Naive thymus-derived CD8-positive, alpha-beta T cell (primary cell): ENCODE measurements at regions not wholly inside any gene's neighbourhood (a gene's known extent, or its start where the extent isn't known, plus 50 kb on each side); places are given as distances from the start of the nearest gene placed in this dataset.
"Not testable (repeated sequence)": the region's sequence is repeated elsewhere in the genome, so short reads cannot be mapped to it uniquely, and the experiment has no call there.

Experiments
- ATAC-seq, 2 donors: fragments of 150-1000 bp; cut with Tn5 transposase in 1 of 2; sonication (Bioruptor Pico), chemical (Tn5 transposase) in 1 of 2; 1 replicate in 1 of 2; 2 replicates in 1 of 2; pipeline ENCODE4 v1.10.0; 2021; ENCODE audit warnings: mild to moderate bottlenecking in 2 of 2, moderate library complexity in 2 of 2
- POLR2A ChIA-PET: fragments of 350-600 bp; sonication (Branson Sonifier 250); formaldehyde crosslinking; loops from one replicate; lab custom pipeline; 2021; ENCODE audit warnings: antibody characterized with exemption; lab: Charles Lee
- DNase-seq, 10 donors: peaks; one replicate each; pipeline versions ENCODE4 v3.0.0 to v3.0.0-alpha.2; 2020 to 2022
- H3K27ac Mint-ChIP-seq, 10 donors: one replicate each; pipeline ENCODE4 v1.8.0; 2020 to 2022; ENCODE audit warnings: mild to moderate bottlenecking in 10 of 10, mixed read lengths in 10 of 10, moderate library complexity in 4 of 10, inconsistent platforms in 1 of 10
- H3K27me3 Mint-ChIP-seq, 5 donors: one replicate each; pipeline ENCODE4 v1.8.0; 2021 to 2022; ENCODE audit warnings: mixed read lengths in 5 of 5
- H3K36me3 Mint-ChIP-seq, 3 donors: one replicate each; pipeline ENCODE4 v1.8.0; 2020 to 2022; ENCODE audit warnings: mixed read lengths in 3 of 3, mild to moderate bottlenecking in 2 of 3, inconsistent platforms in 1 of 3
- H3K4me1 Mint-ChIP-seq, 4 donors: one replicate each; pipeline ENCODE4 v1.8.0; 2021 to 2022; ENCODE audit warnings: mixed read lengths in 4 of 4
- H3K4me3 Mint-ChIP-seq, 10 donors: one replicate each; pipeline ENCODE4 v1.8.0; 2020 to 2022; ENCODE audit warnings: mild to moderate bottlenecking in 10 of 10, mixed read lengths in 10 of 10, moderate library complexity in 6 of 10, inconsistent platforms in 1 of 10
- H3K9me3 Mint-ChIP-seq, 9 donors: one replicate each; pipeline ENCODE4 v1.8.0; 2020 to 2022; ENCODE audit warnings: mixed read lengths in 9 of 9, mild to moderate bottlenecking in 3 of 9, inconsistent platforms in 1 of 9, moderate library complexity in 1 of 9

DNA sequence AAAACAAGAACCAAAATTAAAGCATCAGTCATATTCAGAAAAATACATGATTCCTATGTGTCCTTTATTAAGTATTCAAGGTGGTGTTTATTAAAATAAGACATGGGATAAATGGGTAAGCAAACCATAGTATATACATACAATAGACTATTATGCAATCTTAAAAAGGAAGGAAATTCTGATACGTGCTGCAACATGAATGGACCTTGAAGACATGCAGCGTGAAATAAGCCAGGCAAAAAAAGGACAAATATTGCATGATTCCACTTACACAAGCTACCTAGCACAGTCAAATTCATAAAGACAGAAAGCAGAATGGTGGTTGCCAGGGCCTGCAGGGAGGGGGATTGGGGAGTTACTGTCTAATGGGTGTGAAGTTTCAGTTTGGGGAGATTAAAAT is 127.7 kb downstream of the DMAC1 start:
- H3K36me3 Mint-ChIP-seq, result peaks cover 0 to 3% (median 0%) of the 10 kb centered on the region in 3 donors
- peaks cover 0 to 8% (median 0%) of the 10 kb centered on the region in 9 donors for H3K9me3 Mint-ChIP-seq
- no peak overlapping the region for H3K27ac Mint-ChIP-seq
- no peak overlapping the region for H3K4me3 Mint-ChIP-seq
- DNase-seq, result no peak
- no peaks in the 10 kb centered on the region for H3K27me3 Mint-ChIP-seq
- no peak for ATAC-seq
- POLR2A ChIA-PET, result no interaction called here
- no peaks in the 10 kb centered on the region for H3K4me1 Mint-ChIP-seq

- H3K4me3 Mint-ChIP-seq, result no peak overlapping the region
These were observed 131.0 kb downstream of the DMAC1 start for GRCh38 chr9:7668541-7668940.

DNA sequence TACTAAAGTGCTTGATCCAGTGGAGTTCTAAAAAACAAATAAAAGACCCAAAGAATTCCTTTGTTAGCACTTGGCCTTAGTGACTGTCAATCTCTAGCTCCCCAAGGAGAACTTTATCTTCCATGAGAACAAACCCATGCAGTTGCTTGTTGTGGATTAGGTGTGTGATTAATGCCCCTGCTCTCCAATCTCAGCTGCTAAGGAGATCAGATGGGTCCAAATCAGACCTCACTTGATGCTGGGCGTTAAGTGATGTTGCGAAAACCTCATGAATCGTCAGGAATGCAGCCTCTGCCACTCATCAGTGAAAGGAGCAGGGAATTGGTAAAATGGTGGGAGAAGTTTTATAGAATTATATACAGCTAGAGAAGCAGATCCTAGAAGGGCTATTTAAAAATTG is 133.7 kb downstream of the DMAC1 start:
- Mint-ChIP-seq H3K4me3 (no peak overlapping the region), H3K27me3 (peaks cover 0 to 2% (median 0%) of the 10 kb centered on the region in 5 donors), H3K27ac (no peak overlapping the region), H3K36me3 (no peaks in the 10 kb centered on the region), H3K9me3 (no peaks in the 10 kb centered on the region), H3K4me1 (no peaks in the 10 kb centered on the region)
- ATAC-seq (no peak), DNase-seq (no peak)
- POLR2A ChIA-PET, result no interaction called here

More at GRCh38 chr9:7668541-7668940, 131.0 kb downstream of the DMAC1 start:
- Mint-ChIP-seq H3K36me3 (peaks cover 0 to 3% (median 0%) of the 10 kb centered on the region in 3 donors), H3K27me3 (peaks cover 0 to 2% (median 0%) of the 10 kb centered on the region in 5 donors), H3K4me1 (no peaks in the 10 kb centered on the region), H3K9me3 (peaks cover 0 to 8% (median 0%) of the 10 kb centered on the region in 9 donors), H3K27ac (no peak overlapping the region)
- DNase-seq (no peak), ATAC-seq (no peak)
- POLR2A ChIA-PET, result no interaction called here

DNA sequence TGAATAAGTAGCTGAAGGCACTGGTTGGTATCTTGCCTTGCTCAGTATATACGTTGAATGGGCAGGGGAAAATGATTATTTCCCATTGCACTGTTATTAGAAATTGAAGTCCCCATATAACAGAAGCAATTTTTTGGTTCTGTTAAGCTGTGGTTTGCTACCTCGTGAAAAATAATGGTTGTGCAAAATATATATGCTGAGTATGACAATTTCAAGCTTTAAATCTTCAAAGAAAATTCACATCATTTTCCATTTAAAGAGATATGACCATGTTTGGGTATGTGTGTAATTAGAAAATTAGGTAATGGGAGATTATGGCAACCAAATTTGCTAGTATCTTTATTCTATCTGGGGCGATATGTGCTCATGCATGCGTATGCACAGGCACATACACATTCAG is 139.8 kb downstream of the DMAC1 start:
- H3K27ac Mint-ChIP-seq, result no peak overlapping the region
- POLR2A ChIA-PET, result no interaction called here
- H3K27me3 Mint-ChIP-seq, result no peaks in the 10 kb centered on the region
- H3K4me1 Mint-ChIP-seq, result peaks cover 0 to 5% (median 1%) of the 10 kb centered on the region in 4 donors
- ATAC-seq (no peak), DNase-seq (no peak)
- no peaks in the 10 kb centered on the region for H3K9me3 Mint-ChIP-seq
- no peaks in the 10 kb centered on the region for H3K36me3 Mint-ChIP-seq
- H3K4me3 Mint-ChIP-seq, result no peak overlapping the region

- H3K27me3 Mint-ChIP-seq, result no peaks in the 10 kb centered on the region
- no peak overlapping the region for H3K4me3 Mint-ChIP-seq
- ATAC-seq, result no peak
- H3K27ac Mint-ChIP-seq, result peak overlapping the region in 1 of 10 donors; percentile 35
- no peak for DNase-seq
- no peaks in the 10 kb centered on the region for H3K9me3 Mint-ChIP-seq
- no peaks in the 10 kb centered on the region for H3K36me3 Mint-ChIP-seq
- peaks cover 3 to 12% (median 9%) of the 10 kb centered on the region in 4 donors for H3K4me1 Mint-ChIP-seq
- POLR2A ChIA-PET, result no interaction called here
These were observed 142.9 kb downstream of the DMAC1 start for GRCh38 chr9:7656636-7657035.

DNA sequence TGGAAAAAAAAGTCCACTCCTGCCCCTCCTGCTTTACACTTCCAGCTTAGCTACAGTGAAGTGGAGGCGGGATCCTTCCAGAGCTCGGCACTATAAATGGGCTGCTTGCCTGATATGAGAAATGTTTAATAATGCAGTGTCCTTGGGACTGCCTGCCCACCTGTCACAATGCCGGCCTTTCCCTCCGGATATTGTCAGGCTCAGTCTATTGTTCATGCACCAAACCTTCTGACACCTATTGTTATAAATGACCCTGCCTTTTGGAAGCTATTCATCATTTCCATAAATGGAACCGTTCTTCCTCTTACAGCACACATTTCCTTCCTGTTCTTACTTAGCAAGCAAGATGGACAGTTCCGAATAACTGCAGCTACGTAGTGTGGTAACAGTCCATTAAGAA is 146.3 kb downstream of the DMAC1 start:
- no peak overlapping the region for H3K4me3 Mint-ChIP-seq
- DNase-seq (no peak), ATAC-seq (no peak)
- H3K4me1 Mint-ChIP-seq, result peaks cover 3 to 12% (median 9%) of the 10 kb centered on the region in 4 donors
- H3K27ac Mint-ChIP-seq, result peak overlapping the region in 2 of 10 donors; percentile 58 to 71
- no peaks in the 10 kb centered on the region for H3K27me3 Mint-ChIP-seq
- no peaks in the 10 kb centered on the region for H3K36me3 Mint-ChIP-seq
- H3K9me3 Mint-ChIP-seq, result no peaks in the 10 kb centered on the region
- POLR2A ChIA-PET, result interaction anchor here (0.5 kb wide), 1 partner anchor 24 kb away, joined by 3 read pairs; no protein-coding TSS in a partner anchor

DNA sequence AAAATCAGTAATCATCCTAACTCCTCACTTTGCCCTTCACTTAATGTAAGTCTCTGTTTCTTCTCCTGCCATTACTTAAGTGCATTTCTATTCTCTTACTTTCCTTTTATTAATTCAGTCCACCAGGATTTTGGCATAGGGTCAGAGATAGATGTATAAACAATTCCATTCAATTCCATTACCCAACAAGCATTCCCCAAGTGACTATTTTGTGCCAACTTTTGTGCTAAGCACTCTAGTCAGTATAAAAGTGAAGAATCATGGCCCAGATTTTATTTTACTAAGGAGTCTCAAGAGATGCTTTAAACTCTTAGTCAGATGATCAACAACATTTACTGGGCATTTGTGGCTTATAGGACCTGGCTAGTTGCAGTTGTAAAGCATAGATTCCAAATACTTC is 159.3 kb downstream of the DMAC1 start:
- no peak for ATAC-seq
- no peak for DNase-seq
- H3K4me1 Mint-ChIP-seq, result peaks cover 0 to 4% (median under 1%) of the 10 kb centered on the region in 4 donors
- H3K4me3 Mint-ChIP-seq, result no peak overlapping the region
- H3K27ac Mint-ChIP-seq, result no peak overlapping the region
- POLR2A ChIA-PET, result no interaction called here
- peaks cover 0 to 6% (median 0%) of the 10 kb centered on the region in 3 donors for H3K36me3 Mint-ChIP-seq
- peaks cover 0 to 15% (median 5%) of the 10 kb centered on the region in 9 donors for H3K9me3 Mint-ChIP-seq
- no peaks in the 10 kb centered on the region for H3K27me3 Mint-ChIP-seq

DNA sequence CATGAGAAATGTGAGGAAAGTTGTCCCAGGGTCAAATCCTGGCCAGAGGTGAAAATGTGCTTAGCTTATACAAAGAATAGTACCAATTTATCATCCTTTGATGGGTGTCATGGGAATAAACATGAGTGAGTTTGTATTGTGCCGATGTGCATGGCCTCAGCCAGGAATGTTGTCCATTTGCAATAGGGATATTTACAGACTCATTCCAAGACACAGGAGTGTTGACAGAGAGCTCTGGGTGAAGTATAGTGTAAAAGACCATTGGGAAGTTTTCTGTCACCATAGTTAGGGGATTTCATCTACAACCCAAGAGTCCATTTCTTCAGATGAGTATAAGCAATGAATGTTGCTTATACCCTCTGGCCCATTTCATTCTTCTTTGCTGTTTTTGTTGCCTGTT is 160.1 kb downstream of the DMAC1 start:
- DNase-seq, result no peak
- no peak overlapping the region for H3K4me3 Mint-ChIP-seq
- POLR2A ChIA-PET, result no interaction called here
- ATAC-seq, result no peak
- H3K27ac Mint-ChIP-seq, result no peak overlapping the region
- peaks cover 0 to 4% (median under 1%) of the 10 kb centered on the region in 4 donors for H3K4me1 Mint-ChIP-seq
- H3K9me3 Mint-ChIP-seq, result peaks cover 0 to 13% (median 1%) of the 10 kb centered on the region in 9 donors
- no peaks in the 10 kb centered on the region for H3K27me3 Mint-ChIP-seq
- H3K36me3 Mint-ChIP-seq, result peaks cover 0 to 3% (median 0%) of the 10 kb centered on the region in 3 donors

GRCh38 chr9:7636838-7637467 is 162.6 kb downstream of the DMAC1 start:
- peaks cover 0 to 5% (median under 1%) of the 10 kb centered on the region in 3 donors for H3K36me3 Mint-ChIP-seq
- no peak for ATAC-seq
- no peak for DNase-seq
- H3K27me3 Mint-ChIP-seq, result no peaks in the 10 kb centered on the region
- H3K4me1 Mint-ChIP-seq, result peaks cover 0 to 4% (median 2%) of the 10 kb centered on the region in 4 donors
- peaks cover 0 to 13% (median 5%) of the 10 kb centered on the region in 9 donors for H3K9me3 Mint-ChIP-seq
- H3K27ac Mint-ChIP-seq, result peak overlapping the region in 3 of 10 donors; percentile 3 to 67 (median 37)
- no peak overlapping the region for H3K4me3 Mint-ChIP-seq
- POLR2A ChIA-PET, result no interaction called here

GRCh38 chr9:7636309-7636708 is 163.3 kb downstream of the DMAC1 start:
- no peaks in the 10 kb centered on the region for H3K27me3 Mint-ChIP-seq
- DNase-seq, result no peak
- POLR2A ChIA-PET, result no interaction called here
- no peak for ATAC-seq
- peaks cover 0 to 20% (median 7%) of the 10 kb centered on the region in 9 donors for H3K9me3 Mint-ChIP-seq
- H3K27ac Mint-ChIP-seq, result no peak overlapping the region
- no peak overlapping the region for H3K4me3 Mint-ChIP-seq
- H3K36me3 Mint-ChIP-seq, result peaks cover 0 to 11% (median 5%) of the 10 kb centered on the region in 3 donors
- H3K4me1 Mint-ChIP-seq, result peaks cover 0 to 4% (median 2%) of the 10 kb centered on the region in 4 donors

GRCh38 chr9:7626571-7627029 is 173.0 kb downstream of the DMAC1 start:
- Mint-ChIP-seq H3K4me1 (peaks cover 20 to 31% (median 29%) of the 10 kb centered on the region in 4 donors), H3K9me3 (peaks cover 13 to 73% (median 55%) of the 10 kb centered on the region in 9 donors), H3K36me3 (peaks cover 8 to 53% (median 51%) of the 10 kb centered on the region in 3 donors), H3K4me3 (peak overlapping the region; percentile 67 to 86 (median 74)), H3K27ac (peak overlapping the region; percentile 32 to 91 (median 84))
- ATAC-seq (peak; percentile 82 to 89), DNase-seq (peak; percentile 7 to 82 (median 60))
- not testable (repeated sequence) for H3K27me3 Mint-ChIP-seq
- POLR2A ChIA-PET, result interaction anchor here (1.0 to 2.1 kb wide), 4 partner anchors 8 to 341 kb away, joined by 3 to 7 read pairs (median 5); partner anchors contain the start of gene DMAC1

DNA sequence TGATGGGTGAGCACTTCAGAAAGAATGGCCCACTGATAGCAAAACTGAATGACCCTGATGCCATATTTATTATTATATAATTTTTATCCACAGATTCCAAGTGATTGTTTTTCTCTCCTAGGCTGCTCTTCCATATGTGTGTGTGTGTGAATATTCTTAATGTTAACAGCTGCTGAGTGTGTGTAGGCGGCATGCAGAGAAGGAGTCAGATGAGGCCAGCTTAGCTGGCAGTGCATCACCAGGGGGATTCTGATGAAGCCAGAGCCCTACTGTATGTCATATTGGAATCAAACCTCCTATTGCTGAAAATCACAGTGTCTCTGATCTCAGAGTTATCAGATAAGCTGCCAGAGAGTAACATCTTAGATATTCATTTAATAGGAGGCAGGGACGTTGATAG is 177.1 kb downstream of the DMAC1 start:
- H3K4me1 Mint-ChIP-seq, result peaks cover 10 to 24% (median 23%) of the 10 kb centered on the region in 4 donors
- peaks cover 0 to 34% (median 18%) of the 10 kb centered on the region in 9 donors for H3K9me3 Mint-ChIP-seq
- ATAC-seq (no peak), DNase-seq (no peak)
- POLR2A ChIA-PET, result no interaction called here
- no peaks in the 10 kb centered on the region for H3K27me3 Mint-ChIP-seq
- H3K4me3 Mint-ChIP-seq, result no peak overlapping the region
- H3K27ac Mint-ChIP-seq, result peak overlapping the region in 1 of 10 donors; percentile 71
- H3K36me3 Mint-ChIP-seq, result peaks cover 3 to 22% (median 17%) of the 10 kb centered on the region in 3 donors

- peak overlapping the region in 6 of 10 donors; percentile 3 to 95 (median 59) for H3K27ac Mint-ChIP-seq
These were observed 184.2 kb downstream of the DMAC1 start for GRCh38 chr9:7615344-7615743.

More at GRCh38 chr9:7615344-7615743, 184.2 kb downstream of the DMAC1 start:
- H3K36me3 Mint-ChIP-seq, result peaks cover 0 to 5% (median 4%) of the 10 kb centered on the region in 3 donors
- POLR2A ChIA-PET, result interaction anchor here (1.6 kb wide), 1 partner anchor 12 kb away, joined by 7 read pairs; no protein-coding TSS in a partner anchor
- peaks cover 15 to 35% (median 33%) of the 10 kb centered on the region in 4 donors for H3K4me1 Mint-ChIP-seq
- H3K9me3 Mint-ChIP-seq, result peaks cover 0 to 10% (median 2%) of the 10 kb centered on the region in 9 donors
- no peak overlapping the region for H3K4me3 Mint-ChIP-seq
- no peak for DNase-seq
- H3K27me3 Mint-ChIP-seq, result no peaks in the 10 kb centered on the region
- ATAC-seq, result no peak
